CD14-positive monocyte (primary cell): ENCODE measurements at regions not wholly inside any gene's neighbourhood (a gene's known extent, or its start where the extent isn't known, plus 50 kb on each side); places are given as distances from the start of the nearest gene placed in this dataset.

Source experiments
- DNase-seq, 3 donors: peaks; one replicate each; pipeline ENCODE4 v3.0.0-alpha.2; 2011 to 2022
- H2AFZ ChIP-seq: 2 replicates; pipeline ENCODE4 v1.6.0; 2012; ENCODE audit warnings: mild to moderate bottlenecking, low read depth, low read length, inconsistent platforms; ENCODE audit not compliant: insufficient read depth, poor library complexity, severe bottlenecking
- H3K27ac ChIP-seq, 2 donors: 1 replicate in 1 of 2; 2 replicates in 1 of 2; pipeline ENCODE4 v1.5.1; 2012 to 2013; ENCODE audit warnings: low read length in 2 of 2, control low read depth in 1 of 2, inconsistent platforms in 1 of 2, low read depth in 1 of 2, mild to moderate bottlenecking in 1 of 2
- H3K27me3 ChIP-seq, 2 donors: one replicate each; pipeline versions ENCODE4 v1.6.0 to v1.6.1; 2011 to 2013; ENCODE audit warnings: low read length in 2 of 2; ENCODE audit not compliant: control insufficient read depth in 2 of 2, insufficient read depth in 2 of 2
- H3K36me3 ChIP-seq, 2 donors: replicated peaks in 1 of 2; 1 replicate in 1 of 2; 2 replicates in 1 of 2; pipeline versions ENCODE4 v1.5.1 to v1.6.1; 2012 to 2013; ENCODE audit warnings: low read length in 2 of 2, control low read depth in 1 of 2, inconsistent platforms in 1 of 2, mild to moderate bottlenecking in 1 of 2; ENCODE audit not compliant: insufficient read depth in 2 of 2, control insufficient read depth in 1 of 2
- H3K4me1 ChIP-seq, 2 donors: 1 replicate in 1 of 2; 2 replicates in 1 of 2; pipeline versions ENCODE4 v1.5.1 to v1.6.1; 2012 to 2013; ENCODE audit warnings: low read length in 2 of 2, control low read depth in 1 of 2, inconsistent platforms in 1 of 2, mild to moderate bottlenecking in 1 of 2, moderate library complexity in 1 of 2; ENCODE audit not compliant: insufficient read depth in 2 of 2, control insufficient read depth in 1 of 2
- H3K4me2 ChIP-seq: replicated peaks from 2 replicates; pipeline ENCODE3; 2012; ENCODE audit warnings: low read length, moderate library complexity, mild to moderate bottlenecking; ENCODE audit not compliant: poor library complexity, severe bottlenecking; ENCODE audit errors: extremely low read depth
- H3K4me3 ChIP-seq, 3 experiments: fragments of 200-600 bp in 1 of 3; sonication (generic) in 1 of 3; replicated peaks in 1 of 3; 1 replicate in 2 of 3; 2 replicates in 1 of 3; pipeline ENCODE4 v1.5.1; 2011 to 2013; ENCODE audit warnings: low read length in 3 of 3, mild to moderate bottlenecking in 3 of 3, control low read depth in 2 of 3, low read depth in 2 of 3, inconsistent platforms in 1 of 3, moderate library complexity in 1 of 3
- H3K79me2 ChIP-seq: 2 replicates; pipeline ENCODE4 v1.6.0; 2012; ENCODE audit warnings: mild to moderate bottlenecking, control low read depth, inconsistent platforms, low read length, moderate library complexity; ENCODE audit not compliant: insufficient read depth
- H3K9ac ChIP-seq: 2 replicates; pipeline ENCODE4 v1.6.0; 2017; ENCODE audit warnings: low read length, mild to moderate bottlenecking; ENCODE audit not compliant: insufficient read depth, poor library complexity, severe bottlenecking
- H3K9me3 ChIP-seq, 2 donors: replicated peaks in 1 of 2; 1 replicate in 1 of 2; 2 replicates in 1 of 2; pipeline versions ENCODE4 v1.5.1 to v1.6.1; 2012 to 2013; ENCODE audit warnings: low read length in 2 of 2, control low read depth in 1 of 2; ENCODE audit not compliant: control insufficient read depth in 1 of 2, insufficient read depth in 1 of 2
- H4K20me1 ChIP-seq: 2 replicates; pipeline ENCODE4 v1.6.0; 2012; ENCODE audit warnings: mild to moderate bottlenecking, low read length, control low read depth, moderate library complexity; ENCODE audit not compliant: insufficient read depth
- H3K27ac Mint-ChIP-seq, 7 donors: one replicate each; pipeline ENCODE4 v1.8.0; 2020; ENCODE audit warnings: mild to moderate bottlenecking in 7 of 7, mixed read lengths in 7 of 7, moderate library complexity in 6 of 7, inconsistent platforms in 2 of 7
- H3K27me3 Mint-ChIP-seq, 3 donors: one replicate each; pipeline ENCODE4 v1.8.0; 2021 to 2022; ENCODE audit warnings: low read depth in 3 of 3, mild to moderate bottlenecking in 3 of 3, mixed read lengths in 3 of 3, moderate library complexity in 3 of 3, inconsistent platforms in 1 of 3
- H3K36me3 Mint-ChIP-seq, 2 donors: one replicate each; pipeline ENCODE4 v1.8.0; 2020; ENCODE audit warnings: mixed read lengths in 2 of 2, inconsistent platforms in 1 of 2, mild to moderate bottlenecking in 1 of 2
- H3K4me1 Mint-ChIP-seq: one replicate; pipeline ENCODE4 v1.8.0; 2020; ENCODE audit warnings: mild to moderate bottlenecking, mixed read lengths
- H3K4me3 Mint-ChIP-seq, 2 donors: one replicate each; pipeline ENCODE4 v1.8.0; 2020; ENCODE audit warnings: mild to moderate bottlenecking in 2 of 2, mixed read lengths in 2 of 2, moderate library complexity in 1 of 2
- H3K9me3 Mint-ChIP-seq, 7 donors: one replicate each; pipeline ENCODE4 v1.8.0; 2020 to 2022; ENCODE audit warnings: mixed read lengths in 7 of 7, mild to moderate bottlenecking in 6 of 7, moderate library complexity in 6 of 7, inconsistent platforms in 2 of 7
- CTCF ChIP-seq: fragments of 200-600 bp; IDR thresholded peaks from one replicate; pipeline ENCODE4 v1.8.0; 2022; ENCODE audit warnings: antibody characterized with exemption, mild to moderate bottlenecking
- WGBS: methylation state at CpG from one replicate; pipeline ENCODE4 v1.1.5; 2013; ENCODE audit warnings: missing lambda C conversion rate; ENCODE audit not compliant: insufficient coverage; 5-methylcytosine and 5-hydroxymethylcytosine counted together
- intact Hi-C, 2 donors: fragments of 100-400 bp; cut with micrococcal nuclease; formaldehyde crosslinking; loops; one replicate each; pipeline versions ENCODE4 v1.15.0 to v1.15.1; 2023

GRCh38 chr13:107348471-107348870, 780.5 kb upstream of the ARGLU1 start:
- Mint-ChIP-seq H3K27me3 (no peaks in the 10 kb centered on the region), H3K9me3 (peaks cover 0 to 19% (median 3%) of the 10 kb centered on the region in 7 donors), H3K4me3 (no peak overlapping the region)

GRCh38 chr13:107347641-107348369, 779.9 kb upstream of the ARGLU1 start:
- Mint-ChIP-seq H3K4me1 (peaks cover 2% of the 10 kb centered on the region), H3K36me3 (no peaks in the 10 kb centered on the region), H3K27me3 (no peaks in the 10 kb centered on the region), H3K9me3 (peaks cover 0 to 16% (median 3%) of the 10 kb centered on the region in 7 donors), H3K27ac (no peak overlapping the region), H3K4me3 (no peak overlapping the region)
- Histone ChIP-seq H3K36me3 (no peaks in the 10 kb centered on the region), H3K4me1 (no peaks in the 10 kb centered on the region), H3K27ac (no peak overlapping the region), H3K9me3 (no peaks in the 10 kb centered on the region), H4K20me1 (no peaks in the 10 kb centered on the region), H3K27me3 (no peaks in the 10 kb centered on the region), H3K4me3 (no peak overlapping the region), H3K4me2 (no peak overlapping the region), H3K9ac (no peak overlapping the region), H2AFZ (no peak overlapping the region), H3K79me2 (no peaks in the 10 kb centered on the region)
- TF ChIP-seq CTCF: no peak
- intact Hi-C loops: no loop called here
- DNase-seq: no peak
- WGBS: 91% methylated on average over 5 of the region's 14 CpGs

More at GRCh38 chr13:107348471-107348870, 780.5 kb upstream of the ARGLU1 start:
- no peak for DNase-seq
- H3K9ac ChIP-seq: no peak overlapping the region
- intact Hi-C loops: no loop called here
- H2AFZ ChIP-seq: no peak overlapping the region
- H4K20me1 ChIP-seq: no peaks in the 10 kb centered on the region
- no peak overlapping the region for H3K27ac Mint-ChIP-seq
- no peak overlapping the region for H3K4me2 ChIP-seq
- no peak overlapping the region for H3K27ac ChIP-seq
- peaks cover 2% of the 10 kb centered on the region for H3K4me1 Mint-ChIP-seq
- 70% methylated on average over 2 of the region's 6 CpGs for WGBS
- H3K27me3 ChIP-seq: no peaks in the 10 kb centered on the region
- no peaks in the 10 kb centered on the region for H3K36me3 ChIP-seq
- H3K9me3 ChIP-seq: no peaks in the 10 kb centered on the region
- H3K79me2 ChIP-seq: no peaks in the 10 kb centered on the region
- no peak for TF ChIP-seq CTCF
- no peaks in the 10 kb centered on the region for H3K36me3 Mint-ChIP-seq
- no peak overlapping the region for H3K4me3 ChIP-seq
- H3K4me1 ChIP-seq: no peaks in the 10 kb centered on the region
